ENCODE measurements at regions not wholly inside any gene's neighbourhood (a gene's known extent, or its start where the extent isn't known, plus 50 kb on each side); places are given as distances from the start of the nearest gene placed in this dataset.

DNA sequence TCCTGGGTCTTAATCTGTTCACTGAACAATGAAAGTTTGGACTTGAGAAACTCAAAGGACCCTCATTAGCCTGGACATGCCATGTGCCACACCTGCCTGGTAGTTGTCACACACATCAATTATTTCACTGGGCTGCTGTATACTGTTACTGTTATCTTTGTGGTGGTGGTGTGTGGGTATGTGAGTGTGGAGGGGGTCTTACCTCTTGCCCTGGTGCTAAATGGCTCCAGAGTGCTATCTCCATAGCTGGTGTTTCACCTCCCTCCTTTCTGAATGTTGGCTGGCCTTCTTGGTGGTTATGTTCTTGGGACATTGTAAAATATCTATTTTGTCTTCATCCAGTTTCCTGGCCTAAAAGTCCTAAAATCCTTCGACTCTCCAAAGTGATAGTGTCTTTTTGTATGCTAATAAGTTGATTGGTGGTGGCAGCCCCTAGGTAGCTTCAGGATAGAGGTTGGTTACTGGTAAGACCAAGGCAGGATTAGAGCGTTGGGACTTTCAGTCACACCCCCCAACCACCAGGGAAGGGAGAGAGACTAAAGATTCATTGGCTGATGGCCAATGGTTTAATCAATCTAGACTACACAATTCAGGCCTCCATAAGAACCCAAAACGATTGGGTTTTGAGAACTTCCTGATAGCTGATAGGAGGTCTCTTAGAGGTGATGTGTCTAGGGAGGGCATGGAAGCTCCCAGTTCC, 328.1 kb downstream of the MYCN start:
- no peak for DNase-seq

DNA sequence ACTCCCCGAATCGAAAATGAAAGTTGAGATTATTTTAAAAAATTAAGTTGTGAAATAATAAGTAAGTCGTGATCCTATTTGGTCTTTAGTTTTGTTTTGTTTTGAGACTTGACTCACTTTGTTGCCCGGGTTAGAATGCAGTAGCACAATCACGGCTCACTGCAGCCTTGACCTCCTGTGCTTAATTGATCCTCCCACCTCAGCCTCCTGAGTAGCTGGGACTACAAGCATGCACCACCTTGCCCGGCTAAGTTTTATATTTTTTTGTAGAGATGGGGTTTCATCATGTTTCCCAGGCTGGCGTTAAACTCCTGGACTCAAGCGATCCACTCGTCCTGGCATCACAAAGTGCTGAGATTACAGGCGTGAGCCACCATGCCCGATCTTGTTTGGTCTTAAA, 326.2 kb downstream of the MYCN start:
- no peak for DNase-seq

- DNase-seq, result no peak
Observed at GRCh38 chr2:16264931-16265540, 324.7 kb downstream of the MYCN start.

DNA sequence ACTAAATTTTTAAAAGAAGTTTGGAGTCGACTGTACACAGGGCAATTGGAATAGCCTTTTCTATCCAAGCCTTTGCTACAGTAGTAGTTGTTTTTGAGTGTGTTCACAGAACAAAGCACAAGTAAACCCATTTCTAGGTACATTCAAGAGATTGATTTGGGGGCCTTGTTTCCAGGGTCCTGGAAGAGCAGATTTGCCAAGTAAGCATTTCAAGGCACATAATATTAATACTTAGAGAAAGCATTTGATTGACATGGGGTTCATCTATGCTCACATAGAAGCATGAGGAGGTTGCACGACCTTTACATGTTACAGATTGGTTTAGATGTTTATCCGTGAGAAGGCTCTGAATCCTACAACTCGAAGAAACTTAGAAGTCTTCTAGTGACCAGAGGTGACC, 324.1 kb downstream of the MYCN start:
- DNase-seq, result no peak

GRCh38 chr2:16263241-16263890, 323.0 kb downstream of the MYCN start:
- DNase-seq, result no peak

DNA sequence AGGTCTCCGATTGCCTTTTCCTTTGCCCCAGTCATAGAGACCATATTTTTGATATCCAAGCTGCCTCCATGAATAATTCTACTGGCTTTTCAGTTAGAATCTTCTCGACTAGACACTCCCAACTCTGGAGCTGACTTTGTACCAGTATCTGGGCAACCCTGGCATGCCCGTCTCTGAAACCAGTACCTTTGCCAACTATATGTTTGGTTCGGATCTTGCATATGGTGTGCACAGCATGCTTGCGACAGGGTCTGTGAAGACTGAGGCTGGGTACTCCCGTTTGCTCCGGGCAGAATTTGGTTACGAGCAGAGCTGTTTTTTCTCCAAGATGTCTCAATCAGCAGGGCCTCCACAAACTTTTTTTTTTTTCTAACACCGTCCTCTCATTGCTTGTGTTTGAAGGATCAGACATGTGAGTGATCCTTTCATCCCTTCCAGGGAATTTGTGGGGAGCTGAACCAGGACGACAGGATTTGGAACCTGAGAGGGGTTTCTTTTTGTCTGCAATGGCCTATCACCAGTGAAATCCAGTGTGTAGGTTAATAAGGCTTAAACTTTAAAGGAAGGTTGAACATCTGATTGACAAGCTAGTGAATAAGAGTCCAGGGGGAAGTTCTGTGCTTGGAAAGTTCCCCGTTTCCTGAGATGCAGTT, 322.3 kb downstream of the MYCN start:
- no peak for DNase-seq

GRCh38 chr2:16261791-16262190, 321.4 kb downstream of the MYCN start:
- no peak for DNase-seq

GRCh38 chr2:16261071-16261470, 320.7 kb downstream of the MYCN start:
- no peak for DNase-seq

DNA sequence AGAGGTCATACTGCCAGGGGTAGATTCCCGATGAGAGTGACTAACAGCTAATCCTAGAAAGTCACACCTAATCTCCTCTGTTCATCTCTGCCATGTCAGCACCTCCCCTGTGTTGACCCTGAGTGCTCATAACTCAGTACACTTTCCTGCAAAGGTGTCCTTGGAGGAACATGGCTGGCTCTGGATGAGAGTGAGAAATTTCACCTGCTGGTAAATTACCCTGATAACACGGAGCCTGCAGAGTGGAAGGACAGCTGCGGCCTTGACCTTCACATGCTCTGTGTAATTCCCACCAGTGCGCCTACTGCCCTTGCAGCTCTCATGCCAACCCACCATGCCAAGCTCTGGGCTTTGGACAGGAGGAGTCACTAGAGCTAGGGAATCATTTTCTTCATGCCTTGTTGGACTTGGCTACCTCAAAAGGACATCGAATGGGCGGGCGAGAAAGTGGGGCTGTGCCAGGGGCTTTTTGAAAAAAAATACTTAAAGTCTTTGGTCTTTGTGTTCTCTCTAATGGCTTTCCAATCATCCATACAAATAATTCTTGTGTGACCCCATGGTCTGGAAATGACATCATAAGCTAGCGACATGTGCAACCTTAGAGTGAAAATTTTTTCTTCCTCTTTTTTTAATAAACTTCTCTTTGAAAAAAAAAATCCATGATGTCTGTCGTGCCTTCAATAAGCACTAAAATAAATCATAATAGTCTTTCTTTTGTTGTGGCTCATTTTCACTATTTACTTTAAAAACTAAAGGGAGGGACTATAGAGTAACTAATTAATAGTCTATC, 319.9 kb downstream of the MYCN start:
- no peak for DNase-seq

DNA sequence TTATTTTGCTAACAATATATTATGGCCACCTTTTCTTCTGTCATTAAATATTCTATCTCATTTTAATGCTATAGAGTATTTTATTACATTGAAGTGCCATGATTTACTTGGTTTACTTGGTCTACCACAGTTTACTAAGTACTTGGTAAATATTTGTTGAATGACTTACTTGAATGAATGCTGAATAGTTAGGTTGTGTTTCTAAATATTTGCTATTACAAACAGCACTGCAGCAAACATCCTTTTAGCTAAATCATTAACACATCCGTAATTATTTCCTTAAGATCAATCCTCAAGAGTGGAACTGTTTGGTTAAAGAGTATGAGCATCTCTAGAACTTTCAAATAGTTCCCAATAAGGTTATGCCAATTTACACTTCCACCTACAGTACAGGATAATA, 318.7 kb downstream of the MYCN start:
- no peak for DNase-seq

GRCh38 chr2:16258350-16258749, 318.0 kb downstream of the MYCN start:
- no peak for DNase-seq

- peak; percentile 54 for DNase-seq
Observed at GRCh38 chr2:16257322-16258028, 317.1 kb downstream of the MYCN start.

GRCh38 chr2:16256601-16257321, 316.4 kb downstream of the MYCN start:
- DNase-seq, result peak; percentile 42

- DNase-seq, result no peak
Observed at GRCh38 chr2:16255120-16255519, 314.8 kb downstream of the MYCN start.

DNA sequence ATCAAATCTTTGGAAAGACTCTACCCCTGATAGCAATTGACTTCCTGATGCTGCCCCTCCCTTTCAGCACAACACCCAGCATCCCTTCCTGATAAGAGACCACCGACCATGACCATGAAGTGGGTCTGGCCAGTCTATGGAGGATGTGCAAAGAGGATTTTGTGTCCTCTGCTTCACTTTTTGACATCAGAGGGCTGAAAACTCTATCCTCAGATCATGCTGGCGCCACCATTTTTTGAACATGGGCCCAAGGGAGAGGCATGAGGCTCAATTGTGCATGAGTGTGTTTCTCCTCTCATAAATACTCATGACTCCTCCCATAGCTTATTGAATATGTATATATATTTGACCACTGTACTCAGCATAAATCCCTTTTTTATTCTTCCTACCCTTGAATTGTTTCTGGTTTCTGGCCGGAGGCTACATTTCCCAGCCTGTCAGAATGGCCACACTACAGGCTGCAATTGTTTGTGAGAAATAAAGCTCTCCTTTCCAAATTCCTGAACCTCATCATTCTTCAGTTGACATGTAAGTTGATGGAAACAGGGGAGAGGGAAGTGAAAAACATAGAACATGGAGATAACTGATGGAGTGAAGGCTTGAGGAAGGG, 314.1 kb downstream of the MYCN start:
- DNase-seq, result no peak

GRCh38 chr2:16253291-16253690, 312.9 kb downstream of the MYCN start:
- no peak for DNase-seq

GRCh38 chr2:16252891-16253290, 312.5 kb downstream of the MYCN start:
- DNase-seq, result no peak

DNA sequence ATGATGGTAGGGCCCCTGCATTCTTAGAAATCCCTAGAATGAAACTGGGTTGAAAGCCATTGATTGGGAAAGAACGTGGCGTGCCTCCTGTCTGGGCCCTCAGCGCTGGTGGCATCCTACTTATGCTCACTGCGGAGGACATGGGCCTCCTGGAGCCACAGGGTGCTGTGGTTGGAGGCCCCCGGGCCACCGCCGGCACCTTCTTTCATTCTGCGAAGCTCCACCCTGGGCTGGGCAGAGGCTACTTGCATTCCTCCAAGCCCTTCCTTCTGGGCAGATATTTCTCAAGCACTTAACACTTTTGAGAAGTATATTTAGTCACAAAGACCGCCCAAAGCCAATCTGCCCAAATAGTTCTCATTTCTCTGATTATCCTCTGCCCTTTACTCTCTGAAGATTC, 311.9 kb downstream of the MYCN start:
- no peak for DNase-seq

- DNase-seq, result no peak
Observed at GRCh38 chr2:16251511-16252225, 311.3 kb downstream of the MYCN start.

GRCh38 chr2:16250886-16251285, 310.5 kb downstream of the MYCN start:
- DNase-seq, result no peak

- no peak for DNase-seq
Observed at GRCh38 chr2:16250466-16250865, 310.1 kb downstream of the MYCN start.

All from RPMI8226 (cell line).